Spleen (tissue), 7 donors: ENCODE measurements at regions not wholly inside any gene's neighbourhood (a gene's known extent, or its start where the extent isn't known, plus 50 kb on each side); places are given as distances from the start of the nearest gene placed in this dataset.

Experiments used
- POLR2AphosphoS5 ChIP-seq, 3 donors: sonication (generic); formaldehyde crosslinking; IDR thresholded peaks; one replicate each; pipeline ENCODE4 v1.5.1; 2017; ENCODE audit warnings: antibody characterized with exemption in 3 of 3
- TF ChIP-seq, protein P1 (sequence below), 11 experiments: fragments of 200-600 bp in 7 of 11; fragments of 450-650 bp in 4 of 11; sonication (generic) in 4 of 11; IDR thresholded peaks in 8 of 11; conservative IDR thresholded peaks in 3 of 11; 1 replicate in 7 of 11; 2 replicates in 4 of 11; pipeline versions ENCODE4 v1.4.0 to v1.8.0; 2016 to 2021; ENCODE audit warnings: antibody characterized with exemption in 11 of 11, inconsistent platforms in 4 of 11, mild to moderate bottlenecking in 1 of 11
- donor health status: DM: no; HTN: no; CAD: no; lungs with moderate emphysema.
- donor health status: DM: no; HTN: no; CAD: no.
- donor health status: DM: no; HTN: no; CAD: no.

- TF ChIP-seq, protein P1, sequence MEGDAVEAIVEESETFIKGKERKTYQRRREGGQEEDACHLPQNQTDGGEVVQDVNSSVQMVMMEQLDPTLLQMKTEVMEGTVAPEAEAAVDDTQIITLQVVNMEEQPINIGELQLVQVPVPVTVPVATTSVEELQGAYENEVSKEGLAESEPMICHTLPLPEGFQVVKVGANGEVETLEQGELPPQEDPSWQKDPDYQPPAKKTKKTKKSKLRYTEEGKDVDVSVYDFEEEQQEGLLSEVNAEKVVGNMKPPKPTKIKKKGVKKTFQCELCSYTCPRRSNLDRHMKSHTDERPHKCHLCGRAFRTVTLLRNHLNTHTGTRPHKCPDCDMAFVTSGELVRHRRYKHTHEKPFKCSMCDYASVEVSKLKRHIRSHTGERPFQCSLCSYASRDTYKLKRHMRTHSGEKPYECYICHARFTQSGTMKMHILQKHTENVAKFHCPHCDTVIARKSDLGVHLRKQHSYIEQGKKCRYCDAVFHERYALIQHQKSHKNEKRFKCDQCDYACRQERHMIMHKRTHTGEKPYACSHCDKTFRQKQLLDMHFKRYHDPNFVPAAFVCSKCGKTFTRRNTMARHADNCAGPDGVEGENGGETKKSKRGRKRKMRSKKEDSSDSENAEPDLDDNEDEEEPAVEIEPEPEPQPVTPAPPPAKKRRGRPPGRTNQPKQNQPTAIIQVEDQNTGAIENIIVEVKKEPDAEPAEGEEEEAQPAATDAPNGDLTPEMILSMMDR (IDR thresholded peaks at IDR 0.05 in 8 of 11, conservative IDR thresholded peaks at IDR 0.05 in 3 of 11), result no peak
- TF ChIP-seq POLR2AphosphoS5 (IDR thresholded peaks at IDR 0.05), result no peak
These were observed 249.9 kb downstream of the MEX3B start for GRCh38 chr15:81795899-81796298.
